ENCODE measurements at regions not wholly inside any gene's neighbourhood (a gene's known extent, or its start where the extent isn't known, plus 50 kb on each side); places are given as distances from the start of the nearest gene placed in this dataset.

- Histone ChIP-seq H3K36me3 (no peaks in the 10 kb centered on the region), H3K4me3 (no peak overlapping the region), H3K27me3 (no peaks in the 10 kb centered on the region), H3K27ac (no peak overlapping the region), H3K9me3 (peaks cover 0 to 26% of the 10 kb centered on the region in 2 donors), H3K4me1 (no peaks in the 10 kb centered on the region)
- intact Hi-C loops (cut with DNase I) = no loop called here
- TF ChIP-seq CTCF (IDR thresholded peaks at IDR 0.05) = no peak
- DNase-seq (no peak), ATAC-seq (no peak)
Observed at GRCh38 chr3:83934192-83935021, 1024.4 kb upstream of the CADM2 start.

- DNase-seq (no peak), ATAC-seq (no peak)
- no peaks in the 10 kb centered on the region for H3K27me3 ChIP-seq
- H3K27ac ChIP-seq = no peak overlapping the region
- intact Hi-C loops (cut with DNase I) = no loop called here
- H3K36me3 ChIP-seq = no peaks in the 10 kb centered on the region
- no peak overlapping the region for H3K4me3 ChIP-seq
- TF ChIP-seq CTCF (IDR thresholded peaks at IDR 0.05) = no peak
- H3K9me3 ChIP-seq = peaks cover 0 to 2% of the 10 kb centered on the region in 2 donors
- no peaks in the 10 kb centered on the region for H3K4me1 ChIP-seq
Observed at GRCh38 chr3:83938491-83938890, 1020.3 kb upstream of the CADM2 start.

GRCh38 chr3:83941990-83942745 is 1016.6 kb upstream of the CADM2 start:
- H3K36me3 ChIP-seq = no peaks in the 10 kb centered on the region
- no peak for TF ChIP-seq CTCF (IDR thresholded peaks at IDR 0.05)
- no peak for DNase-seq
- intact Hi-C loops (cut with DNase I) = no loop called here
- H3K27me3 ChIP-seq = no peaks in the 10 kb centered on the region
- no peak overlapping the region for H3K27ac ChIP-seq
- no peak overlapping the region for H3K4me3 ChIP-seq
- H3K4me1 ChIP-seq = no peaks in the 10 kb centered on the region
- ATAC-seq = no peak
- no peaks in the 10 kb centered on the region for H3K9me3 ChIP-seq

- H3K4me1 ChIP-seq = no peaks in the 10 kb centered on the region
- ATAC-seq (peak; percentile 71), DNase-seq (no peak)
- H3K27me3 ChIP-seq = no peaks in the 10 kb centered on the region
- TF ChIP-seq CTCF (IDR thresholded peaks at IDR 0.05) = no peak
- no peaks in the 10 kb centered on the region for H3K36me3 ChIP-seq
- no peaks in the 10 kb centered on the region for H3K9me3 ChIP-seq
- H3K27ac ChIP-seq = no peak overlapping the region
- no peak overlapping the region for H3K4me3 ChIP-seq
- intact Hi-C loops (cut with DNase I) = no loop called here
Observed at GRCh38 chr3:83946049-83946448, 1012.7 kb upstream of the CADM2 start.

- intact Hi-C loops (cut with DNase I) = no loop called here
- no peaks in the 10 kb centered on the region for H3K27me3 ChIP-seq
- DNase-seq = no peak
- no peak overlapping the region for H3K4me3 ChIP-seq
- no peak overlapping the region for H3K27ac ChIP-seq
- peak; percentile 43 for ATAC-seq
- H3K9me3 ChIP-seq = no peaks in the 10 kb centered on the region
- TF ChIP-seq CTCF (IDR thresholded peaks at IDR 0.05) = no peak
- no peaks in the 10 kb centered on the region for H3K4me1 ChIP-seq
- no peaks in the 10 kb centered on the region for H3K36me3 ChIP-seq
Observed at GRCh38 chr3:83946554-83946953, 1012.2 kb upstream of the CADM2 start.

All from left lung (tissue), 4 donors.